Sigmoid colon (tissue), 3 donors: ENCODE measurements at regions not wholly inside any gene's neighbourhood (a gene's known extent, or its start where the extent isn't known, plus 50 kb on each side); places are given as distances from the start of the nearest gene placed in this dataset.

Source experiments
- CTCF ChIP-seq, 4 experiments: fragments of 450-650 bp in 3 of 4; fragments of 200-600 bp in 1 of 4; IDR thresholded peaks; one replicate each; pipeline ENCODE4 v1.5.1; 2016 to 2019; ENCODE audit warnings: antibody characterized with exemption in 4 of 4, mild to moderate bottlenecking in 3 of 4, moderate library complexity in 2 of 4
- POLR2A ChIP-seq, 2 donors: fragments of 450-650 bp; IDR thresholded peaks; one replicate each; pipeline ENCODE4 v1.6.1; 2016; ENCODE audit warnings: antibody characterized with exemption in 2 of 2, mild to moderate bottlenecking in 2 of 2, moderate library complexity in 2 of 2

GRCh38 chr1:182248721-182249120, 142.9 kb downstream of the GLUL start:
- TF ChIP-seq CTCF (IDR thresholded peaks at IDR 0.05) (no peak), POLR2A (IDR thresholded peaks at IDR 0.05) (no peak)
